ENCODE measurements at regions not wholly inside any gene's neighbourhood (a gene's known extent, or its start where the extent isn't known, plus 50 kb on each side); places are given as distances from the start of the nearest gene placed in this dataset.

- TF ChIP-seq POLR2AphosphoS5 (IDR thresholded peaks at IDR 0.05; ENCODE audit: low read depth, low read length) (no peak), ZNF251 (CRISPR knock-in tag; IDR thresholded peaks at IDR 0.05) (no peak), CSRNP1 (CRISPR knock-in tag; IDR thresholded peaks at IDR 0.05) (no peak), RXRB (CRISPR knock-in tag; IDR thresholded peaks at IDR 0.05; ENCODE audit: borderline replicate concordance) (no peak), ZFAT (CRISPR knock-in tag; conservative IDR thresholded peaks at IDR 0.05) (no peak), ZNF572 (CRISPR knock-in tag; IDR thresholded peaks at IDR 0.05) (no peak)
- TF ChIP-seq, protein P1, sequence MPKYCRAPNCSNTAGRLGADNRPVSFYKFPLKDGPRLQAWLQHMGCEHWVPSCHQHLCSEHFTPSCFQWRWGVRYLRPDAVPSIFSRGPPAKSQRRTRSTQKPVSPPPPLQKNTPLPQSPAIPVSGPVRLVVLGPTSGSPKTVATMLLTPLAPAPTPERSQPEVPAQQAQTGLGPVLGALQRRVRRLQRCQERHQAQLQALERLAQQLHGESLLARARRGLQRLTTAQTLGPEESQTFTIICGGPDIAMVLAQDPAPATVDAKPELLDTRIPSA (CRISPR knock-in tag; IDR thresholded peaks at IDR 0.05; ENCODE audit: borderline replicate concordance): no peak
Observed at GRCh38 chr14:58699681-58700205, 62.0 kb downstream of the DACT1 start (continued).

DNA sequence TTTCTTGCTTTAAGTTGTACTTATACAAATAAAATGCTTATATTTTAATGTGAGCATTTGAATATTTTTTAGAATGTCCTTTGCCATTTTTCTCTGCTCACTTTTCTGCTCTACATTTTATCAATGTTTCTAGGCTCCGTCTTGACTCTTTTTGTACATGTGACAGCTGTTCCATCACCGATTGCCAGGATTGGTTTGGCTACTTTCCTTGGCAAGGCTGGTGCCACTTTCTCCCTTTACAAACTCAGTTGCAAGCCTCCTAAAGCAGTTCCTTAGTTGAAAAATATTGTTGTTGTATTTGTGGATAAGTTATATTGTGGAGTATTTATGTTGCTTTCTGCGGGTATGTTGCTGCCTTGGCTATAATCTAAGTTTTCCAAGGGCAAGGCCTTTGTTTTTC lies 63.4 kb downstream of the DACT1 start:
- H3K9me3 ChIP-seq (ENCODE audit: low read length): no peaks in the 10 kb centered on the region
- ChIA-PET CTCF (ENCODE audit: low intra/inter-chr PET ratio, low total read pairs) (no interaction called here), POLR2A (no interaction called here)
- FAIRE-seq (no peak), ATAC-seq (no peak), DNase-seq (ENCODE audit: low spot score) (no peak)
- H3K27ac ChIP-seq (ENCODE audit: extremely low read length, insufficient read depth, low read length): no peak overlapping the region
- H3K36me3 ChIP-seq (replicated peaks in 1 of 2; ENCODE audit: control insufficient read depth in 1 of 2, insufficient read depth in 2 of 2, low read length in 2 of 2): no peaks in the 10 kb centered on the region
- no peaks in the 10 kb centered on the region for H3K4me1 ChIP-seq (ENCODE audit: insufficient read depth, low read length)
- no TSS peak for BruUV-seq (replicated peaks)
- no peak for TF ChIP-seq ELK4 (CRISPR knock-in tag; IDR thresholded peaks at IDR 0.05; ENCODE audit: borderline replicate concordance)
- TF ChIP-seq ARID3A (IDR thresholded peaks at IDR 0.05; ENCODE audit: low read depth, low read length): no peak
- TF ChIP-seq ZNF232 (CRISPR knock-in tag; IDR thresholded peaks at IDR 0.05; ENCODE audit: borderline replicate concordance): no peak
- TF ChIP-seq PHF5A (CRISPR knock-in tag; IDR thresholded peaks at IDR 0.05; ENCODE audit: low read depth, unreplicated experiment): no peak
- TF ChIP-seq ZNF75D (CRISPR knock-in tag; IDR thresholded peaks at IDR 0.05; ENCODE audit: borderline replicate concordance): no peak
- no peak for TF ChIP-seq ZNF354B (CRISPR knock-in tag; IDR thresholded peaks at IDR 0.05)
- no peak for TF ChIP-seq SNAPC2 (CRISPR knock-in tag; IDR thresholded peaks at IDR 0.05)
- no peak for TF ChIP-seq ZNF337 (CRISPR knock-in tag; IDR thresholded peaks at IDR 0.05; ENCODE audit: borderline replicate concordance, low read depth)
- TF ChIP-seq HNF4A (CRISPR knock-in tag; IDR thresholded peaks at IDR 0.05): no peak
- TF ChIP-seq ZSCAN9 (CRISPR knock-in tag; IDR thresholded peaks at IDR 0.05; ENCODE audit: borderline replicate concordance): no peak
- no peak for TF ChIP-seq TMF1 (CRISPR knock-in tag; IDR thresholded peaks at IDR 0.05; ENCODE audit: low read depth)
- TF ChIP-seq MATR3 (CRISPR knock-in tag; IDR thresholded peaks at IDR 0.05): no peak
- no peak for TF ChIP-seq KLF16 (CRISPR knock-in tag; IDR thresholded peaks at IDR 0.05)
- TF ChIP-seq ZNF891 (CRISPR knock-in tag; IDR thresholded peaks at IDR 0.05): no peak
- H3K4me2 ChIP-seq (ENCODE audit: low read depth, low read length): no peak overlapping the region
- H4K20me1 ChIP-seq (ENCODE audit: insufficient read depth, low read length): no peaks in the 10 kb centered on the region
- H2AFZ ChIP-seq (ENCODE audit: low read length): no peak overlapping the region
- intact Hi-C loops (cut with micrococcal nuclease; ENCODE audit: unreplicated experiment): no loop called here
- in situ Hi-C loops (cut with HindIII; ENCODE audit: extremely low pct_ligation_motif_present, low pct_unique_long_range_greater_than_20kb): no loop called here
- H3K4me3 ChIP-seq (replicated peaks in 1 of 3; ENCODE audit: insufficient read depth in 1 of 3, low read depth in 2 of 3, low read length in 3 of 3): no peak overlapping the region
- H3K79me2 ChIP-seq (ENCODE audit: insufficient read depth, low read length): no peaks in the 10 kb centered on the region
- H3K27me3 ChIP-seq (ENCODE audit: control insufficient read depth in 1 of 2, insufficient read depth in 2 of 2, low read length in 2 of 2): no peaks in the 10 kb centered on the region
- no peak overlapping the region for H3K9ac ChIP-seq (ENCODE audit: insufficient read depth, low read depth, low read length)
- WGBS (ENCODE audit: low lambda C conversion rate): under 1% methylated on average over 3 of the region's 3 CpGs

Measured in HepG2 (cell line).